MM.1S (cell line): ENCODE measurements at regions not wholly inside any gene's neighbourhood (a gene's known extent, or its start where the extent isn't known, plus 50 kb on each side); places are given as distances from the start of the nearest gene placed in this dataset.

Experiments used
- EZH2 ChIP-seq: fragments of 300-600 bp; sonication (generic); optimal IDR thresholded peaks from 2 replicates; pipeline ENCODE3; 2017; ENCODE audit warnings: low read depth, mild to moderate bottlenecking, antibody characterized with exemption, low read length, mixed read lengths
- TF ChIP-seq, protein P1 (sequence below): fragments of 300-600 bp; sonication (generic); IDR thresholded peaks from 2 replicates; pipeline ENCODE4 v1.5.1; 2016; ENCODE audit warnings: antibody characterized with exemption, low read length, mixed read lengths

GRCh38 chr12:94031763-94032162, 116.6 kb upstream of the PLXNC1 start:
- TF ChIP-seq, protein P1, sequence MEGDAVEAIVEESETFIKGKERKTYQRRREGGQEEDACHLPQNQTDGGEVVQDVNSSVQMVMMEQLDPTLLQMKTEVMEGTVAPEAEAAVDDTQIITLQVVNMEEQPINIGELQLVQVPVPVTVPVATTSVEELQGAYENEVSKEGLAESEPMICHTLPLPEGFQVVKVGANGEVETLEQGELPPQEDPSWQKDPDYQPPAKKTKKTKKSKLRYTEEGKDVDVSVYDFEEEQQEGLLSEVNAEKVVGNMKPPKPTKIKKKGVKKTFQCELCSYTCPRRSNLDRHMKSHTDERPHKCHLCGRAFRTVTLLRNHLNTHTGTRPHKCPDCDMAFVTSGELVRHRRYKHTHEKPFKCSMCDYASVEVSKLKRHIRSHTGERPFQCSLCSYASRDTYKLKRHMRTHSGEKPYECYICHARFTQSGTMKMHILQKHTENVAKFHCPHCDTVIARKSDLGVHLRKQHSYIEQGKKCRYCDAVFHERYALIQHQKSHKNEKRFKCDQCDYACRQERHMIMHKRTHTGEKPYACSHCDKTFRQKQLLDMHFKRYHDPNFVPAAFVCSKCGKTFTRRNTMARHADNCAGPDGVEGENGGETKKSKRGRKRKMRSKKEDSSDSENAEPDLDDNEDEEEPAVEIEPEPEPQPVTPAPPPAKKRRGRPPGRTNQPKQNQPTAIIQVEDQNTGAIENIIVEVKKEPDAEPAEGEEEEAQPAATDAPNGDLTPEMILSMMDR: no peak
- TF ChIP-seq EZH2: no peak
